ENCODE measurements at regions not wholly inside any gene's neighbourhood (a gene's known extent, or its start where the extent isn't known, plus 50 kb on each side); places are given as distances from the start of the nearest gene placed in this dataset.

- Mint-ChIP-seq H3K4me1 (no peaks in the 10 kb centered on the region), H3K9me3 (peaks cover 21% of the 10 kb centered on the region), H3K4me3 (no peak overlapping the region), H3K27ac (ENCODE audit: low read depth) (no peak overlapping the region), H3K36me3 (ENCODE audit: insufficient read depth) (no peaks in the 10 kb centered on the region), H3K27me3 (no peaks in the 10 kb centered on the region)
- DNase-seq (ENCODE audit: low spot score in 2 of 2), result no peak
- ATAC-seq (replicated peaks; ENCODE audit: extremely low read depth, poor library complexity, severe bottlenecking), result no peak
Observed at GRCh38 chr13:103291798-103292572, 225.8 kb upstream of the SLC10A2 start.

DNA sequence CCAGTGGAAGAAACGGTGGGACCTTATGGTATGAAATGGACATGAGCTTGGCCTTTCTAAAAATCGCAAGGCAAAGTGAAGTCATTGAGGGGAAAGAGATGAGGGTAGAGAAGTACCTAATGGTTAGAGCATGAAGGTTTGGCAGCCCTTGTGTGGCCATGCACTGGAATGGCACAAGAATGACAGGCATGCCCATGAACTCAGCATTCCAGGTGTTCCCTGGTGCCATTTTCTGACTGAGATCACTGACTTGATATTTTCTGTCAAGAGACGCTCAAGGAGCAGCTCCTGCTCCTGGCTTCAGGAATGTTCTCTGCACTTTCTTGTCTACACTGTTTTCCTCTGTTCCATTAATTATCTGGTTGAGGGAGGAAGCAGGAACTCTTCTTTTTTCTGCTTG is 225.0 kb upstream of the SLC10A2 start:
- Mint-ChIP-seq H3K9me3 (peaks cover 21% of the 10 kb centered on the region), H3K27ac (ENCODE audit: low read depth) (no peak overlapping the region), H3K4me1 (no peaks in the 10 kb centered on the region), H3K27me3 (no peaks in the 10 kb centered on the region), H3K4me3 (no peak overlapping the region), H3K36me3 (ENCODE audit: insufficient read depth) (no peaks in the 10 kb centered on the region)
- no peak for DNase-seq (ENCODE audit: low spot score in 2 of 2)
- no peak for ATAC-seq (replicated peaks; ENCODE audit: extremely low read depth, poor library complexity, severe bottlenecking)

GRCh38 chr13:103289681-103290080 is 223.5 kb upstream of the SLC10A2 start:
- Mint-ChIP-seq H3K27me3 (no peaks in the 10 kb centered on the region), H3K27ac (ENCODE audit: low read depth) (no peak overlapping the region), H3K9me3 (peaks cover 21% of the 10 kb centered on the region), H3K4me3 (no peak overlapping the region), H3K36me3 (ENCODE audit: insufficient read depth) (no peaks in the 10 kb centered on the region), H3K4me1 (no peaks in the 10 kb centered on the region)
- DNase-seq (ENCODE audit: low spot score in 2 of 2) (no peak), ATAC-seq (replicated peaks; ENCODE audit: extremely low read depth, poor library complexity, severe bottlenecking) (no peak)

DNA sequence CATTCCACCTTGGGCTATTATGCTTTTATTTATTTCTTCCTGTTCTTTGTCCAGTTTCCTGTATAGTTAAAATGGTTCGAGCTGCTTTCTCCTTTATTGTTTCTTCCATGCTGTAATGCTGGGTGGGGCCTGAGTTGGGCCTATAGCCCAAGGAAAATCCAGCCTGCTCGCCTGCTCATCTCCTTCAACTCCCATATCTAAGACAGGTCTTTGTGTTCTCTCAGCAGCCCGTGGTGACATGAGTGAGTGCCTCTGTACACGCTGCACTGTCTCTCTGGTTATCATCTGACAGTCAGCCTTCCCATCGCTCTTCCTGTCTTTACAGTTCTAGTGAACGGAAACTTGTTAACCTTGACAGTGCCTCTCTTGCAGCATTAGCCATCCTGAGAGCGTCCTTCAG is 221.9 kb upstream of the SLC10A2 start:
- Mint-ChIP-seq H3K4me1 (no peaks in the 10 kb centered on the region), H3K27ac (ENCODE audit: low read depth) (no peak overlapping the region), H3K36me3 (ENCODE audit: insufficient read depth) (no peaks in the 10 kb centered on the region), H3K4me3 (no peak overlapping the region), H3K27me3 (no peaks in the 10 kb centered on the region), H3K9me3 (peaks cover 21% of the 10 kb centered on the region)
- no peak for ATAC-seq (replicated peaks; ENCODE audit: extremely low read depth, poor library complexity, severe bottlenecking)
- DNase-seq (ENCODE audit: low spot score in 2 of 2), result no peak

DNA sequence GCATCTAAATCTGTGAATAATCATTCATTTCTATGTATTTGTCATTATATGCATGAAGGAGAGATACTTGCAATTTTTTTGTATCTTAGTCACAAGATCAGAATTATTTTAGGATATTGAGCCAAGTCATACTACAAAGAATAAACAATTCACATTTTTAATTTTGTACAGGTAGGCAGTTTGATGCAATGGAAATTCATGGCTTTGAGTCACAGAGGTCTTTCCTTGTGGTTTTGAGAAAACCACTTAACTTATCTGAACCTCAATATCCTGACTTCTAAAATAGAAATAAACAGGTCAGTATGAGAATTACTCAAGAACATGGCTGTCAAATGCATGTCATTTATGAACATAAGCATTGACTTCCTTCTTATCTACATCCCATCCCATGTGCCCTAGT is 221.4 kb upstream of the SLC10A2 start:
- H3K9me3 Mint-ChIP-seq, result peaks cover 21% of the 10 kb centered on the region
- H3K27ac Mint-ChIP-seq (ENCODE audit: low read depth), result no peak overlapping the region
- no peaks in the 10 kb centered on the region for H3K4me1 Mint-ChIP-seq
- no peaks in the 10 kb centered on the region for H3K27me3 Mint-ChIP-seq
- H3K36me3 Mint-ChIP-seq (ENCODE audit: insufficient read depth), result no peaks in the 10 kb centered on the region
- DNase-seq (ENCODE audit: low spot score in 2 of 2) (no peak), ATAC-seq (replicated peaks; ENCODE audit: extremely low read depth, poor library complexity, severe bottlenecking) (no peak)
- no peak overlapping the region for H3K4me3 Mint-ChIP-seq

DNA sequence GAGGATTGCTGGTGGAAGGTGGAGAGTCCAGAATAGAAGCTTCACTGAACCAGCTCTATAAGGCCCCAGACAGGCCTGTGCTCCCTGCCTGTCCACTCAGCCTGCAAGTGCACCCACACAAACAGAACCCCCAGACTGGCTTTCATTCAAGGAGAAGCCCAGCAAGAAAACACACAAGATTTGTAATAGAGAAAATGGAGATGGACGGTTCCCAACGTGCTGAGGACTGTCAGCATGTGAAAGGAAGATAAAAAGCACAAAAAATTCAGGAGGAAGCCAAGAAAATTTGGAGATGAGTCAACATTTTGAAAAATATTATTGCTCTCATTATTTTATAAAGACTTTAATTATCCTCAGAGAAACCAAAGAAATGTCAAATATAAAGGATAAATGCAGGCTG is 218.2 kb upstream of the SLC10A2 start:
- Mint-ChIP-seq H3K27me3 (no peaks in the 10 kb centered on the region), H3K4me1 (no peaks in the 10 kb centered on the region), H3K9me3 (peaks cover 10% of the 10 kb centered on the region), H3K36me3 (ENCODE audit: insufficient read depth) (peaks cover 2% of the 10 kb centered on the region), H3K4me3 (no peak overlapping the region), H3K27ac (ENCODE audit: low read depth) (no peak overlapping the region)
- no peak for ATAC-seq (replicated peaks; ENCODE audit: extremely low read depth, poor library complexity, severe bottlenecking)
- no peak for DNase-seq (ENCODE audit: low spot score in 2 of 2)

- Mint-ChIP-seq H3K36me3 (ENCODE audit: insufficient read depth) (peaks cover 2% of the 10 kb centered on the region), H3K9me3 (peaks cover 5% of the 10 kb centered on the region), H3K27ac (ENCODE audit: low read depth) (no peak overlapping the region), H3K4me1 (no peaks in the 10 kb centered on the region), H3K4me3 (no peak overlapping the region), H3K27me3 (no peaks in the 10 kb centered on the region)
- no peak for ATAC-seq (replicated peaks; ENCODE audit: extremely low read depth, poor library complexity, severe bottlenecking)
- no peak for DNase-seq (ENCODE audit: low spot score in 2 of 2)
Observed at GRCh38 chr13:103283451-103283820, 217.2 kb upstream of the SLC10A2 start.

DNA sequence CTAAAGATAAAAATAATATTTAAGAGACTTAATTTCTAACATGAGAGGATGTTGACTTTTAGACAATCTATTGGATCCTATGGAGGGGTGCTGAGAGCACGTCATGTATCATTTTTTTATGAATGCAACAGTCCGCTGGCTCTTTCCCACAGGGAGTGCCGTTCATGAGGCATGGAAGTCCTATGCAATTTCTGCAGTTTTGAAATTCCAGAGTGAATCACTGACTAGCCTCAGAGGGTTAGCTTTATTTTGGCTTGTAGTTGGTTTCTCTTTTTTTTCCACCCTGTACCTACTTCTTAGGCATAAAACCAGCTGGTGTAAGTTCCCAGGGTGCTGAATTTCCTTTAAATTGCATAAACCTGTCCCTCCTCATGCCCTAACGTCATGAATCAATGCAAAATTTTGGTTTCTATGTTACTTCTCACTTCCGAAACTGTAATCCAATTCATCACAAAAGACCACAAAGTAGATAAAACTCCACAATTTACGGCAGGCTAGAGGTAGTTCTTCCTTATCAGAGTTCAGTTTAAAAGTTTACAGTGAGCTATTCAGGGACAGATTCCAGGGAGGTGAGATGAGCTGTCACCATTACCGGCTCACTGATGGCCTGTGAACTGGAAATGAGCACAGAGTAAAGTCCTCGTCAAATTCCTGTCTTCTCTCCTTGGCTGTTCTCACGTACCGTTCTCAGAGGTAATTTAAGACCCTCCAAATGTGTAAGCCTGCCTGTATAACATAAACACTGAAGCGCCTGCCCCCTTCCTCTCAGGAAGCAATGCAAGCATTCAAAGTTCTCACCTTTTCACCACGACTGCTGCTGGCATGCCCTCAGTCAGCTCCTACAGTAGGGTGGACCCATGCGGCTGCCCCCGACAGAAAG is 216.6 kb upstream of the SLC10A2 start:
- DNase-seq (ENCODE audit: low spot score in 2 of 2) (no peak), ATAC-seq (replicated peaks; ENCODE audit: extremely low read depth, poor library complexity, severe bottlenecking) (no peak)
- Mint-ChIP-seq H3K4me1 (no peaks in the 10 kb centered on the region), H3K27me3 (no peaks in the 10 kb centered on the region), H3K4me3 (no peak overlapping the region), H3K9me3 (no peaks in the 10 kb centered on the region), H3K27ac (ENCODE audit: low read depth) (no peak overlapping the region), H3K36me3 (ENCODE audit: insufficient read depth) (peaks cover 2% of the 10 kb centered on the region)

GRCh38 chr13:103277959-103278694 is 211.9 kb upstream of the SLC10A2 start:
- Mint-ChIP-seq H3K9me3 (no peaks in the 10 kb centered on the region), H3K27me3 (no peaks in the 10 kb centered on the region), H3K36me3 (ENCODE audit: insufficient read depth) (peaks cover 2% of the 10 kb centered on the region), H3K4me1 (no peaks in the 10 kb centered on the region), H3K27ac (ENCODE audit: low read depth) (no peak overlapping the region), H3K4me3 (no peak overlapping the region)
- ATAC-seq (replicated peaks; ENCODE audit: extremely low read depth, poor library complexity, severe bottlenecking) (no peak), DNase-seq (ENCODE audit: low spot score in 2 of 2) (no peak)

- Mint-ChIP-seq H3K36me3 (ENCODE audit: insufficient read depth) (peaks cover 2% of the 10 kb centered on the region), H3K27me3 (no peaks in the 10 kb centered on the region), H3K4me3 (no peak overlapping the region), H3K4me1 (no peaks in the 10 kb centered on the region), H3K27ac (ENCODE audit: low read depth) (no peak overlapping the region), H3K9me3 (no peaks in the 10 kb centered on the region)
- no peak for DNase-seq (ENCODE audit: low spot score in 2 of 2)
- ATAC-seq (replicated peaks; ENCODE audit: extremely low read depth, poor library complexity, severe bottlenecking), result no peak
Observed at GRCh38 chr13:103276775-103277498, 210.7 kb upstream of the SLC10A2 start.

DNA sequence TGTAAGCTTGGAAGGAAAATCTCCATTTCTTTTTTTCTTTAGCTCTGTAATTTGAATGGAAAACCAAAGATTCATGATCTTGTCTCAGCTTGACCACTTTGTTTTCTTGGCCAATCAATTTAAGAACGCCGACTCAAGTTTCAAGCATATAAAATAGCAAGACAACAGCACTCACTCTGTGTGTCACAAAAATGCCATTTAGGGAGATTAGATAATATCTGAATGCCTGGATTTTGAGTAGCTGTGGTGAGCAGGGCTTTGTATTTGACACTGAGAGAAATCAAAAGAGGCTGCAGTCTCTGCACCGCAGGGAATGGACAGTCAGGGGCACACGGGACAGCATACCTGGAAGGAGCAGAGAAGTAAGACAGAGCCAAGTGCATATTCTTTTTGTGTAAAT is 209.5 kb upstream of the SLC10A2 start:
- no peak for DNase-seq (ENCODE audit: low spot score in 2 of 2)

GRCh38 chr13:103275081-103275480 is 208.9 kb upstream of the SLC10A2 start:
- no peaks in the 10 kb centered on the region for H3K9me3 Mint-ChIP-seq
- H3K27me3 Mint-ChIP-seq, result no peaks in the 10 kb centered on the region
- H3K27ac Mint-ChIP-seq (ENCODE audit: low read depth), result no peak overlapping the region
- ATAC-seq (replicated peaks; ENCODE audit: extremely low read depth, poor library complexity, severe bottlenecking) (no peak), DNase-seq (ENCODE audit: low spot score in 2 of 2) (no peak)
- H3K4me1 Mint-ChIP-seq, result no peaks in the 10 kb centered on the region
- no peak overlapping the region for H3K4me3 Mint-ChIP-seq
- H3K36me3 Mint-ChIP-seq (ENCODE audit: insufficient read depth), result no peaks in the 10 kb centered on the region

More for the DNA sequence above, 209.5 kb upstream of the SLC10A2 start:
- no peak for ATAC-seq (replicated peaks; ENCODE audit: extremely low read depth, poor library complexity, severe bottlenecking)
- H3K9me3 Mint-ChIP-seq, result no peaks in the 10 kb centered on the region
- no peak overlapping the region for H3K27ac Mint-ChIP-seq (ENCODE audit: low read depth)
- H3K27me3 Mint-ChIP-seq, result no peaks in the 10 kb centered on the region
- H3K36me3 Mint-ChIP-seq (ENCODE audit: insufficient read depth), result peaks cover under 1% of the 10 kb centered on the region
- no peak overlapping the region for H3K4me3 Mint-ChIP-seq
- no peaks in the 10 kb centered on the region for H3K4me1 Mint-ChIP-seq

All from central memory CD8-positive, alpha-beta T cell (primary cell).